ENCODE measurements at regions not wholly inside any gene's neighbourhood (a gene's known extent, or its start where the extent isn't known, plus 50 kb on each side); places are given as distances from the start of the nearest gene placed in this dataset.

DNA sequence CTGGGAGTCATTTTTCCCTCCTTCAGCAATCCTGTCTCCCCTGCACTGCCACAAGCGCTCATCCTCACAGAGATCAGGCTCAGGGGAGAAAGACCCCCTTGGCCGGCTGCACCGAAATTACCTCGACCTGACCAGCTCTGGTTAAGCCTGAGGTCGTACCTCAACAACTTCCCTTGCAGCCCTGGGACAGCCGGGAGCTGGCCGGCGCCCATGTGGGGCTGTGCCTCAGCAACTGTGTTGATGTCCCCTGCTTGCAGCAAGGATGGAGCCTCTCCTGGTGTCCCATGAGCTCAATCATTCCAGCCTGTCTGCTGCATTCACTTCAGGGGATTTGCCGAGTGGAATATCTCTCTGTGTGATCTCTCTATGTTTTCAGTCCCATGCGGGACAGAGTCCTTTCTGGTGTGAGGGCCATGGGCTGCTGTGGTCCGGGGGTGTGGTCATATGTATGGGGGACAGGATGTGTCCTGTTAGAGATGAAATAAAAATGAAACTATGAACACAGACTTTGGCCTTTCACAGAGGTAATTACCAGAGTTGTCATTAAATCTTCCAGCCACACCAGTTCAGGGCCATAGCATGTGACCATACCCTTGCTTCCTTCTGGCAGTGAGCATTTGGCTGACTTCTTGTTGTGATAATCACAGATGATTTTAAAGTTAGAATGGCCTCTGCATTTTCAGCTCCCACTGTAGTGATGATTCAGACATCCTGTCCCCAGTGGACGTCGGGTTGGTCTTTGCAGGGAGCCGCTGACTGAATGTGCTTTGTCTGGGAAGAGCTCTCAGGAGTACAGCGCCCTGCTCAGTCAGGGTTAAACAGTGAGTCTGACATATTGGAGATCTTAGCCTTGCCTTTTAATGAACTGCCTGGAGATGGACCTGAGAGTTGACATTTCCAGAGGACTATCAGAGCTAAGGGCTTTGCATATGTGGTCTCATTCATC lies 405.9 kb downstream of the AACS start:
- Mint-ChIP-seq H3K27ac (ENCODE audit: low read depth, unreplicated experiment) (no peak overlapping the region), H3K9me3 (ENCODE audit: unreplicated experiment) (peaks cover 10% of the 10 kb centered on the region), H3K4me1 (ENCODE audit: insufficient read depth, unreplicated experiment) (no peaks in the 10 kb centered on the region), H3K4me3 (ENCODE audit: unreplicated experiment) (no peak overlapping the region), H3K36me3 (ENCODE audit: insufficient read depth, unreplicated experiment) (no peaks in the 10 kb centered on the region), H3K27me3 (ENCODE audit: insufficient read depth, unreplicated experiment) (no peaks in the 10 kb centered on the region)
- CTCF ChIA-PET: no interaction called here
- BruUV-seq (replicated peaks): no TSS peak
- TF ChIP-seq, protein P1, sequence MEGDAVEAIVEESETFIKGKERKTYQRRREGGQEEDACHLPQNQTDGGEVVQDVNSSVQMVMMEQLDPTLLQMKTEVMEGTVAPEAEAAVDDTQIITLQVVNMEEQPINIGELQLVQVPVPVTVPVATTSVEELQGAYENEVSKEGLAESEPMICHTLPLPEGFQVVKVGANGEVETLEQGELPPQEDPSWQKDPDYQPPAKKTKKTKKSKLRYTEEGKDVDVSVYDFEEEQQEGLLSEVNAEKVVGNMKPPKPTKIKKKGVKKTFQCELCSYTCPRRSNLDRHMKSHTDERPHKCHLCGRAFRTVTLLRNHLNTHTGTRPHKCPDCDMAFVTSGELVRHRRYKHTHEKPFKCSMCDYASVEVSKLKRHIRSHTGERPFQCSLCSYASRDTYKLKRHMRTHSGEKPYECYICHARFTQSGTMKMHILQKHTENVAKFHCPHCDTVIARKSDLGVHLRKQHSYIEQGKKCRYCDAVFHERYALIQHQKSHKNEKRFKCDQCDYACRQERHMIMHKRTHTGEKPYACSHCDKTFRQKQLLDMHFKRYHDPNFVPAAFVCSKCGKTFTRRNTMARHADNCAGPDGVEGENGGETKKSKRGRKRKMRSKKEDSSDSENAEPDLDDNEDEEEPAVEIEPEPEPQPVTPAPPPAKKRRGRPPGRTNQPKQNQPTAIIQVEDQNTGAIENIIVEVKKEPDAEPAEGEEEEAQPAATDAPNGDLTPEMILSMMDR (IDR thresholded peaks at IDR 0.05; ENCODE audit: unreplicated experiment): no peak
- POLR2A ChIA-PET: no interaction called here
- intact Hi-C loops (cut with micrococcal nuclease): no loop called here
- no peak for DNase-seq (ENCODE audit: unreplicated experiment)

DNA sequence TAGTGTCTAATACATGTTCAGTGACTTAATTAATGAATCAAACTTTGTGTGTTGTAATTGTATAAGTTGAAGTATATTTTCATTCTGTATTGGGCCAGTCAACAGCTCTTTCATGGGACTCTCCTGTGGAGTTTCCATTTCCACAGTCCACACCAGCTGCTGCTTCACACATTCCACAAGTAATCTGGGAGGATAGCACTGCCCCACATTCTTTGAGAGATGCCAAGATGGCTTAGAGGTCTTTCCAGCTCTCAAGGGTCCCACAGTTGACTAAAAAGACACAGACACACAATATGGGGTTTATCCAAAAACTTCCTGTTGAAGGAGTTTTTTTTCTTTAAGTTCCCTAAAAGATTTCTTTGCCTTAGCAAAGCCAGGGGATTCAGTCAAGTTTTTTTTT lies 408.3 kb downstream of the AACS start:
- H3K27me3 Mint-ChIP-seq (ENCODE audit: insufficient read depth, unreplicated experiment): no peaks in the 10 kb centered on the region

DNA sequence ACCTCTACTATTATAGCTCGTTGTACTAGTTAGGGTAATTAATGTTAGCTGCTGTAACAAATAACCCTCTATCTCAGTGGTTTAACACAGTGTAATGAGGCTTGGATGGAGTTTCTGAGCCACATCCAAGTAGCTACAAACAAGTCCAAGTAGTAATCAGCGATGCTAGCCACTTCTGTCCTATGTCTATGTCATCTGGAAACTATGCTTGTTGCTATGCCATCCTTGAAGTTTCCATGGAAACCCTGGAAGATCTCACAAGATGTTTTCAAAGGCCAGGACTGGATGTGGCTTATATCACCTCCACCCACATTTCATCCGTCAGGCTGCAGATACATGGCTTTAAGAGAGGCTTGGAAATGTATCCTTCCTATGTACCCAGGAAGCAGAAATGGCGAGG lies 422.1 kb downstream of the AACS start:
- Mint-ChIP-seq H3K4me1 (ENCODE audit: insufficient read depth, unreplicated experiment) (no peaks in the 10 kb centered on the region), H3K27ac (ENCODE audit: low read depth, unreplicated experiment) (no peak overlapping the region), H3K36me3 (ENCODE audit: insufficient read depth, unreplicated experiment) (no peaks in the 10 kb centered on the region), H3K9me3 (ENCODE audit: unreplicated experiment) (peaks cover 5% of the 10 kb centered on the region), H3K4me3 (ENCODE audit: unreplicated experiment) (no peak overlapping the region), H3K27me3 (ENCODE audit: insufficient read depth, unreplicated experiment) (no peaks in the 10 kb centered on the region)
- ChIA-PET POLR2A (no interaction called here), CTCF (interaction anchor here (0.6 to 0.7 kb wide), 2 partner anchors 18 to 47 kb away, joined by 3 to 4 read pairs; no protein-coding TSS in a partner anchor)
- intact Hi-C loops (cut with micrococcal nuclease): no loop called here
- BruUV-seq (replicated peaks): no TSS peak
- no peak for DNase-seq (ENCODE audit: unreplicated experiment)
- TF ChIP-seq, protein P1 (IDR thresholded peaks at IDR 0.05; ENCODE audit: unreplicated experiment): no peak

More for the DNA sequence above, 408.3 kb downstream of the AACS start:
- no peaks in the 10 kb centered on the region for H3K9me3 Mint-ChIP-seq (ENCODE audit: unreplicated experiment)
- CTCF ChIA-PET: no interaction called here
- intact Hi-C loops (cut with micrococcal nuclease): no loop called here
- no peaks in the 10 kb centered on the region for H3K36me3 Mint-ChIP-seq (ENCODE audit: insufficient read depth, unreplicated experiment)
- DNase-seq (ENCODE audit: unreplicated experiment): no peak
- no peak overlapping the region for H3K27ac Mint-ChIP-seq (ENCODE audit: low read depth, unreplicated experiment)
- no peaks in the 10 kb centered on the region for H3K4me1 Mint-ChIP-seq (ENCODE audit: insufficient read depth, unreplicated experiment)
- no peak overlapping the region for H3K4me3 Mint-ChIP-seq (ENCODE audit: unreplicated experiment)
- TF ChIP-seq, protein P1 (IDR thresholded peaks at IDR 0.05; ENCODE audit: unreplicated experiment): no peak
- POLR2A ChIA-PET: no interaction called here
- BruUV-seq (replicated peaks): no TSS peak

DNA sequence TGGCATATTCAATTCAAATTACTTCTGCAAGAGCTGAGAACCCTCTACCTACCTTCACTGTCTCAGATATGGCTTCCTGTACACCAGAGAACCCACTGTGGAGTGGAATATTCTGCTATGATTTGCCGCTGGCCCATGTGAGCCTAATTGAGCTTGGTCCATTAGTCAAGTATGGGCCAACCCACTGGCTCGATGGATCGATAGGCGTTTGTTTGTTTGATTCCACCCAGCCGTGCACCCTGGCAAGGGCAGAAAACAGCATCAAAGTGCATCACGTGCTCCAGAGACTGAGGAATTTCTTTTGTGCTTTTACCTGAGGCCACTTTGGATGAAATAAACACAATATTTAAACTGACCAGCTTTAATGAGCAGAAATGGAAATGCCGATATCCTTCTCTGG lies 426.3 kb downstream of the AACS start:
- ChIA-PET POLR2A (interaction anchor here (1.1 kb wide), 1 partner anchor 17 kb away, joined by 3 read pairs; no protein-coding TSS in a partner anchor), CTCF (interaction anchor here (0.6 to 1.8 kb wide), 3 partner anchors 32 to 623 kb away, joined by 3 to 4 read pairs (median 3); no protein-coding TSS in a partner anchor)
- Mint-ChIP-seq H3K36me3 (ENCODE audit: insufficient read depth, unreplicated experiment) (no peaks in the 10 kb centered on the region), H3K4me3 (ENCODE audit: unreplicated experiment) (no peak overlapping the region), H3K27ac (ENCODE audit: low read depth, unreplicated experiment) (no peak overlapping the region), H3K4me1 (ENCODE audit: insufficient read depth, unreplicated experiment) (no peaks in the 10 kb centered on the region), H3K9me3 (ENCODE audit: unreplicated experiment) (peaks cover 13% of the 10 kb centered on the region), H3K27me3 (ENCODE audit: insufficient read depth, unreplicated experiment) (no peaks in the 10 kb centered on the region)
- DNase-seq (ENCODE audit: unreplicated experiment): no peak
- intact Hi-C loops (cut with micrococcal nuclease): no loop called here
- TF ChIP-seq, protein P1 (IDR thresholded peaks at IDR 0.05; ENCODE audit: unreplicated experiment): no peak
- no TSS peak for BruUV-seq (replicated peaks)
